HepG2 (cell line): ENCODE measurements at regions not wholly inside any gene's neighbourhood (a gene's known extent, or its start where the extent isn't known, plus 50 kb on each side); places are given as distances from the start of the nearest gene placed in this dataset.

Source experiments
- CC2D1A ChIP-seq: sonication (generic); formaldehyde crosslinking; IDR thresholded peaks from 2 replicates; pipeline ENCODE4 v1.8.1; 2023; ENCODE audit warnings: mild to moderate bottlenecking, missing genetic modification reagents
- DRAP1 ChIP-seq: IDR thresholded peaks from 2 replicates; pipeline ENCODE4 v1.6.1; 2016; ENCODE audit warnings: missing genetic modification reagents, missing compliant biosample characterization
- FOXA3 ChIP-seq: IDR thresholded peaks from 2 replicates; pipeline ENCODE4 v1.6.1; 2016; ENCODE audit warnings: missing genetic modification reagents, missing compliant biosample characterization
- GZF1 ChIP-seq: sonication (generic); formaldehyde crosslinking; IDR thresholded peaks from 2 replicates; pipeline ENCODE4 v1.5.1; 2020; ENCODE audit warnings: mild to moderate bottlenecking, missing genetic modification reagents
- HDAC6 ChIP-seq: fragments of 200-600 bp; sonication (generic); IDR thresholded peaks from 2 replicates; pipeline ENCODE4 v1.7.0; 2017; ENCODE audit warnings: mild to moderate bottlenecking, antibody characterized with exemption, low read length, low read depth
- KIAA2018 ChIP-seq: sonication (generic); formaldehyde crosslinking; IDR thresholded peaks from 2 replicates; pipeline ENCODE4 v1.5.0; 2020; ENCODE audit warnings: mild to moderate bottlenecking, missing genetic modification reagents, borderline replicate concordance
- KLF12 ChIP-seq: sonication (generic); formaldehyde crosslinking; IDR thresholded peaks from 2 replicates; pipeline ENCODE4 v1.4.0; 2020; ENCODE audit warnings: missing genetic modification reagents, borderline replicate concordance
- KMT2B ChIP-seq: IDR thresholded peaks from 2 replicates; pipeline ENCODE4 v1.6.1; 2016; ENCODE audit warnings: missing genetic modification reagents, missing compliant biosample characterization
- MYPOP ChIP-seq: sonication (generic); formaldehyde crosslinking; IDR thresholded peaks from 2 replicates; pipeline ENCODE4 v1.8.1; 2023; ENCODE audit warnings: mild to moderate bottlenecking, moderate library complexity, missing genetic modification reagents
- PRDM15 ChIP-seq: sonication (generic); formaldehyde crosslinking; IDR thresholded peaks from 2 replicates; pipeline ENCODE4 v1.4.0; 2020; ENCODE audit warnings: missing genetic modification reagents
- SKI ChIP-seq: fragments of 450-650 bp; IDR thresholded peaks from one replicate; pipeline ENCODE4 v1.6.1; 2018; ENCODE audit warnings: mild to moderate bottlenecking; ENCODE audit not compliant: partially characterized antibody
- THAP8 ChIP-seq: sonication (generic); formaldehyde crosslinking; IDR thresholded peaks from 2 replicates; pipeline ENCODE4 v1.5.1; 2020; ENCODE audit warnings: missing genetic modification reagents, mild to moderate bottlenecking, borderline replicate concordance
- ZSCAN21 ChIP-seq: sonication (generic); formaldehyde crosslinking; IDR thresholded peaks from 2 replicates; pipeline ENCODE4 v1.8.0; 2022; ENCODE audit warnings: mild to moderate bottlenecking, missing genetic modification reagents, moderate library complexity, borderline replicate concordance

GRCh38 chr16:21520134-21521047 lies 79.0 kb upstream of the METTL9 start (continued):
- TF ChIP-seq KIAA2018 (CRISPR knock-in tag), result peak; percentile 97; the same call in 1 of the 2 replicates
- 0 out of 2 replicates have a peak, but pooled peaks have one; percentile 78 for TF ChIP-seq HDAC6
- TF ChIP-seq THAP8 (CRISPR knock-in tag), result peak; percentile 74; the same call in 1 of the 2 replicates
- peak; percentile 91 for TF ChIP-seq KMT2B (CRISPR knock-in tag)
- TF ChIP-seq DRAP1 (CRISPR knock-in tag), result peak; percentile 97
- TF ChIP-seq ZSCAN21 (CRISPR knock-in tag), result peak; percentile 99
- TF ChIP-seq FOXA3 (CRISPR knock-in tag), result peak; percentile 87
- TF ChIP-seq PRDM15, result peak; percentile 85
- TF ChIP-seq KLF12 (CRISPR knock-in tag), result peak; percentile 99
- TF ChIP-seq MYPOP, result peak; percentile 96
- peak; percentile 90 for TF ChIP-seq SKI
- peak; percentile 86 for TF ChIP-seq GZF1
- 0 out of 2 replicates have a peak, but pooled peaks have one; percentile 68 for TF ChIP-seq CC2D1A (CRISPR knock-in tag)
